NCI-H1930 (cell line): ENCODE measurements at regions not wholly inside any gene's neighbourhood (a gene's known extent, or its start where the extent isn't known, plus 50 kb on each side); places are given as distances from the start of the nearest gene placed in this dataset.
"Not testable (repeated sequence)": the region's sequence is repeated elsewhere in the genome, so short reads cannot be mapped to it uniquely, and the experiment has no call there.

Source experiments
- DNase-seq, 2 experiments: peaks; one replicate each; lab custom pipeline; 2025; lab: John Stamatoyannopoulos, UW

DNA sequence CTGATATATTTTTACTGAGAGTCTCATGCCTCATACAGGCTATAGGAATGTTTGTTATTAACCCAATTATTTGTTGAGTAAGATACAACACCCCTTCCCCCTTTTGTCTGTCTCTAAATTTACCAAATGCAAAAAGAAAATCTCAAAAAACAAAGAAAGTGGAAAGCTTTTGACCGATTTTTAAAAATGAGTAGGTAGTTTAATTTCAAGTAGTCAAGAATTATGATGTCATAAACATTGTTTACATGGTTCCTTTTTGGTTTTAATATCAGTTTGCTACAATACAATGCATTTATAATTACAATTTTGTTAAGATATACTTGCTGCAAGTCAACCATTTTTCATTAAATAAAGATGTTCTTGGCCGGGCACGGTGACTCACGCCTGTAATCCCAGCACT is 84.7 kb upstream of the HMGA2 start:
- no peak for DNase-seq

GRCh38 chr12:65740506-65740872 is 83.8 kb upstream of the HMGA2 start:
- DNase-seq: no peak

DNA sequence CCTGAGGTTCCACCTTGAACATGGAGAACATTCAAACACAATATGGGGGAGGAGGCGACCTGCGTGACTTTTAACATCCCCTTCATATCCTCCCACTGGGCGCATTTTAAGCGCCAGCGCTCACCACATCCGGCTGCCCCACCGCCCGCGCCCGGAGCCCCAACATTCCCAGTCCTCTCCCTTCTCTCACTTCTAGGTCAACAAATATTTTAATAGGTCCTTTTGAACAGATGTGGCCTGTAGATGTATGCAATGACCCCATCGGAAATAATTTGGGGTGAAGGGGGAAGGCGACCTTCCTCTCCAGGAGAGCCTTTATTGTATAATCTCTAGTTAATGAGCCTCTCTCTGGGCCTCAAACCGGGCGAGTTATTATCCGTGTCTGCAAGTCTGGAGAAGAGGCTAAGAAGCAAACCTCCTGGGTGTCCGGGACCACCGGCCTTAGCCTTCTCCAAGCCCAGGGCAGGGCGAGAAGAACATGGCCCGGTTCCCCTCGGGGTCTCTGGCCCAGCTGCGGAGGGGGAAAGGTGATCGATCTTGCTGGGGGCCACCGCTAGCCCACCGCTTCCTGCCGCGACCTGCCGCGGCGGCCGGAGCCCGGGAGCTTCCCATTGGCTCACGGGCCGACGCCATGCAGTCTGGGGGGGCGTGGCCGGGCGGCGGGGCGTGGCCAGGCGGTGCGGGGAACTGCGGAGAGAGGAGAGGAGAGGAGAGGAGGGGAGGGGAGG is 83.2 kb upstream of the HMGA2 start:
- peak in 1 of 2 experiments; percentile 20 for DNase-seq

DNA sequence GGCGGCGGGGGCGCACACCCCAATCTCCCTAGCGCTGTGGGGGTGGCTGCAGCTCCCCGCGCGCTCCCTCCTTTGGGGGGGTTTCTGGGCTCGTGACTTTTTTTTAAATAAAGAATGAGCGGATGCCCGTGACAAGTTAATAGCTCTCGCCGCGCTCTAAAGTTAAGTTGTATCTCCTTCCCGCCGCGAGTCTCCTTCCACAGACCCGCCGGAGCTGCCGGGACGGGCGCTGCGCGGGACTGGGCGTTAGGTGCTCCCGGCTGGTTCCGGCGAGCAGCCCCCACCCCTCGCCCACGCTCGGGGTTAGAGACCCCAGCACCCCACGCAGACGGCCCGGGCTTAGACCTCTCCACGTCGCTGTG is 82.6 kb upstream of the HMGA2 start:
- no peak for DNase-seq

- DNase-seq: no peak
Observed at GRCh38 chr12:65742018-65743010, 82.0 kb upstream of the HMGA2 start.

- not testable (repeated sequence) for DNase-seq
Observed at GRCh38 chr12:65744236-65744840, 79.9 kb upstream of the HMGA2 start.

GRCh38 chr12:65747338-65747737 is 76.9 kb upstream of the HMGA2 start:
- DNase-seq: no peak

DNA sequence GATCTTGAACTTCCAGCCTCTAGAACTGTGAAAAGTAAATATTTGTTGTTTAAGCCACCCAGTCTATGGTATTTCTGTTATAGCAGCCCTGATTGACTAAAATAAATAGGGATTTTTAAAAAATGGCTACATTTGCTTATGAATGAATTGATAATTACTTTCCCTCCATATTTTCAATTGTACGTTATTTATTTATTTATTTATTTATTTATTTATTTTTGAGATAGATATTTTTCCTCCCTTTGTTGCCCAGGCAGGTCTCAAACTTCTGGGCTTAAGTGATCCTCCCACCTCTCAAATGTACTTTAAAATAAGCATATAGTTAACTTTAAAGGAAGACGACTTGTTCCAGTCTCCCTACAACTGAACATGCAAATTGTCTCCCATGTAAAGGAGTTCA is 76.0 kb upstream of the HMGA2 start:
- no peak for DNase-seq

- DNase-seq: no peak
Observed at GRCh38 chr12:65754290-65754689, 70.0 kb upstream of the HMGA2 start.

GRCh38 chr12:65754744-65755595 is 69.3 kb upstream of the HMGA2 start:
- DNase-seq: no peak

GRCh38 chr12:65755596-65755978 is 68.7 kb upstream of the HMGA2 start:
- no peak for DNase-seq

GRCh38 chr12:65756267-65756666 is 68.0 kb upstream of the HMGA2 start:
- DNase-seq: no peak

GRCh38 chr12:65756956-65757511 is 67.2 kb upstream of the HMGA2 start:
- DNase-seq: no peak

DNA sequence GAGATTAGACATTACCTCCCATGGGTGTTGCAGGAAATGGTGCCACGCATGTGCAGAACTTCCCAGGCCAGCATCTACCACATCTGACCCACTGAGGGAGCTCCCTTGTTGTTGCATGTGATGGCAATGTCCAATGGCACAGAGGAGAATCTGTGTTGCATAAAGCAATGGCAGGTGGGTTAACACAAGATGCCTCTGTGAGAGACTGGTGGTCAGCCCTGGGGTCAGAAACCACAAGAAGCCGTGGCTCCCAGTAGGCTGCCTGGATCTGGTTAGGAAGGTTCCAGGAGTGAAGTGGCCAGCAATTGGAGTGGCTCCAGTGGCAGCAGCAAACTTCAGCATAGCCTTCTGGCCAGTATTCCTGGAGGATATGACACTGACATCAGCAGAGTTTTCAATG is 65.9 kb upstream of the HMGA2 start:
- DNase-seq: no peak

GRCh38 chr12:65759735-65760134 is 64.5 kb upstream of the HMGA2 start:
- no peak for DNase-seq

DNA sequence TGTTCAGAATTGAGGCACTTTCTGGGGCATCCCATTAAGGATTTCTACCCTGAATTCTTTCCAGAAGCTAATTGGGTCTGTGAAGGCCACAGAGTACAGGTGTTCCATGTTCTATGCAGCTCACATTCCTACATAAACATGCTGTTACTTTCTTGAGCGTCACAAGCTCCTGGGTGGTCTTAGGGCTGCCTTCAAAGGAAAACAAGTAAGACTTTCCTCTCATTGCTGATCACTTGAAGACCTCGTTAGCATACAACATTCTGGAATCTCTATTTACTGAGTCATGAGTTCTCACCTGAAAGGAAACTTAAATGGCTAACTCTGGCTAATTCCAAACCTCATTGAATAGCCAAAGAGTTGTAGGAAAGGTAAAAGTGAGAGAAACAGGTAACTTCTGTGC is 63.0 kb upstream of the HMGA2 start:
- no peak for DNase-seq

DNA sequence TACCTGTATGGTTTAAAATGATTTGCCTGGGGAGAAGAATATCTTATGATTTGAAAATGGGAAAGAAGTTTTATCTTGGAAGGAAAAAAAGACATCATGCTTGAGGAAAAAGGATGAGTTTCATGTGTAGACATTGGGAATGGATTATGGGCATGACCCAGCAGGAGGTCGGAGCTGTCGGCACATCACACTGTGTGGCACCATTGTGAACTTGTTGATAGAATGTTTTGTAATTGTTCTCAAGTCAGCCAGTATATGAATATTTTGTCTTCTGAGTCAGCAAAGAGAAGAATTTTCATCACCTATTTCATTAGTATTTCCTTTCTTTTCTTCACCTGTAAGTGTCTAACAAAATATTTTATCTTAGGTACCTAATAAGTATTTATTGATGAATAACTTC is 60.0 kb upstream of the HMGA2 start:
- no peak for DNase-seq

DNA sequence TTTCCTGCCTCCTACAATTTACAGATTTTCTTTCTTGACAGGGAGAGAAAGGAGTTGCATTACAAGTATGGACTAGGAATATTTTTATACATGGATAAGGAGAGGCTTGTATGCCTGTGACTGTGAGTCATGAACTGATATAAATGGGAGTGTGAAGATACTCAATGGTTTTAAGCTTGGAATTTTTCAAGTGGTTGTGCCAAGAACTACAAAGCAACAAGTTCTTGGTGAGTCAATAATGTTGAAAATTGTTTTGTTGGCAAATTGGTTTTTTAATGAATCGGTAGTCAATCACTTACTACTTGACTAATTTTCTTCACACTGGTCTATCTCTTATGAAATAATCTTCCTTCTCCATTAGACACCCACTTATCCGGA is 58.9 kb upstream of the HMGA2 start:
- no peak for DNase-seq

- no peak for DNase-seq
Observed at GRCh38 chr12:65769880-65770279, 54.4 kb upstream of the HMGA2 start.
